ENCODE measurements at regions not wholly inside any gene's neighbourhood (a gene's known extent, or its start where the extent isn't known, plus 50 kb on each side); places are given as distances from the start of the nearest gene placed in this dataset.

GRCh38 chr5:33023649-33024048 is 312.5 kb downstream of the NPR3 start:
- no peak for DNase-seq

GRCh38 chr5:33032271-33033070 is 321.4 kb downstream of the NPR3 start:
- H3K4me1 Mint-ChIP-seq = no peaks in the 10 kb centered on the region

More at GRCh38 chr5:33023649-33024048, 312.5 kb downstream of the NPR3 start:
- POLR2A ChIA-PET = no interaction called here
- H3K4me3 Mint-ChIP-seq = no peak overlapping the region
- no peak overlapping the region for H3K27ac Mint-ChIP-seq
- H3K9me3 Mint-ChIP-seq = peaks cover 0 to 12% (median 2%) of the 10 kb centered on the region in 9 donors
- no peaks in the 10 kb centered on the region for H3K27me3 Mint-ChIP-seq
- ATAC-seq = no peak
- H3K36me3 Mint-ChIP-seq = no peaks in the 10 kb centered on the region
- H3K4me1 Mint-ChIP-seq = no peaks in the 10 kb centered on the region

GRCh38 chr5:33033516-33033915 is 322.4 kb downstream of the NPR3 start:
- Mint-ChIP-seq H3K4me3 (no peak overlapping the region), H3K4me1 (no peaks in the 10 kb centered on the region), H3K36me3 (no peaks in the 10 kb centered on the region), H3K27me3 (no peaks in the 10 kb centered on the region), H3K27ac (no peak overlapping the region), H3K9me3 (peaks cover 0 to 22% (median 2%) of the 10 kb centered on the region in 9 donors)
- DNase-seq (no peak), ATAC-seq (no peak)
- POLR2A ChIA-PET = no interaction called here

More at GRCh38 chr5:33032271-33033070, 321.4 kb downstream of the NPR3 start:
- H3K36me3 Mint-ChIP-seq = no peaks in the 10 kb centered on the region
- DNase-seq = no peak
- no peak overlapping the region for H3K27ac Mint-ChIP-seq
- POLR2A ChIA-PET = no interaction called here
- H3K27me3 Mint-ChIP-seq = no peaks in the 10 kb centered on the region
- no peak overlapping the region for H3K4me3 Mint-ChIP-seq
- no peak for ATAC-seq
- peaks cover 0 to 24% (median 2%) of the 10 kb centered on the region in 9 donors for H3K9me3 Mint-ChIP-seq

GRCh38 chr5:33034777-33035176 is 323.7 kb downstream of the NPR3 start:
- peaks cover 0 to 21% (median 3%) of the 10 kb centered on the region in 9 donors for H3K9me3 Mint-ChIP-seq
- POLR2A ChIA-PET = no interaction called here
- H3K36me3 Mint-ChIP-seq = no peaks in the 10 kb centered on the region
- no peaks in the 10 kb centered on the region for H3K27me3 Mint-ChIP-seq
- DNase-seq = no peak
- no peak overlapping the region for H3K27ac Mint-ChIP-seq
- no peak overlapping the region for H3K4me3 Mint-ChIP-seq
- H3K4me1 Mint-ChIP-seq = no peaks in the 10 kb centered on the region
- no peak for ATAC-seq

GRCh38 chr5:33035851-33036527 is 324.9 kb downstream of the NPR3 start:
- no peak overlapping the region for H3K27ac Mint-ChIP-seq
- DNase-seq = no peak
- H3K9me3 Mint-ChIP-seq = peaks cover 0 to 18% (median 3%) of the 10 kb centered on the region in 9 donors
- H3K27me3 Mint-ChIP-seq = no peaks in the 10 kb centered on the region
- no peaks in the 10 kb centered on the region for H3K36me3 Mint-ChIP-seq
- H3K4me1 Mint-ChIP-seq = no peaks in the 10 kb centered on the region
- ATAC-seq = no peak
- H3K4me3 Mint-ChIP-seq = no peak overlapping the region
- POLR2A ChIA-PET = no interaction called here

- H3K4me3 Mint-ChIP-seq = no peak overlapping the region
- no peaks in the 10 kb centered on the region for H3K4me1 Mint-ChIP-seq
- H3K27ac Mint-ChIP-seq = no peak overlapping the region
- POLR2A ChIA-PET = no interaction called here
- no peak for ATAC-seq
- no peaks in the 10 kb centered on the region for H3K27me3 Mint-ChIP-seq
- DNase-seq = no peak
- H3K9me3 Mint-ChIP-seq = peaks cover 0 to 18% (median 3%) of the 10 kb centered on the region in 9 donors
- H3K36me3 Mint-ChIP-seq = no peaks in the 10 kb centered on the region
These were observed 326.0 kb downstream of the NPR3 start for GRCh38 chr5:33037076-33037475.

- no peak overlapping the region for H3K4me3 Mint-ChIP-seq
- no peaks in the 10 kb centered on the region for H3K36me3 Mint-ChIP-seq
- H3K9me3 Mint-ChIP-seq = peaks cover 0 to 24% (median 7%) of the 10 kb centered on the region in 9 donors
- no peaks in the 10 kb centered on the region for H3K4me1 Mint-ChIP-seq
- POLR2A ChIA-PET = no interaction called here
- H3K27me3 Mint-ChIP-seq = no peaks in the 10 kb centered on the region
- DNase-seq (no peak), ATAC-seq (no peak)
- no peak overlapping the region for H3K27ac Mint-ChIP-seq
These were observed 330.5 kb downstream of the NPR3 start for GRCh38 chr5:33041586-33041985.

GRCh38 chr5:33043343-33043997 is 332.3 kb downstream of the NPR3 start:
- no peak overlapping the region for H3K4me3 Mint-ChIP-seq
- H3K27me3 Mint-ChIP-seq = no peaks in the 10 kb centered on the region
- peaks cover 0 to 24% (median 4%) of the 10 kb centered on the region in 9 donors for H3K9me3 Mint-ChIP-seq
- H3K36me3 Mint-ChIP-seq = no peaks in the 10 kb centered on the region
- H3K27ac Mint-ChIP-seq = no peak overlapping the region
- DNase-seq = no peak
- no peaks in the 10 kb centered on the region for H3K4me1 Mint-ChIP-seq
- no peak for ATAC-seq
- POLR2A ChIA-PET = no interaction called here

- H3K36me3 Mint-ChIP-seq = no peaks in the 10 kb centered on the region
- no peaks in the 10 kb centered on the region for H3K4me1 Mint-ChIP-seq
These were observed 335.0 kb downstream of the NPR3 start for GRCh38 chr5:33046091-33046490.

GRCh38 chr5:33048315-33048714 is 337.2 kb downstream of the NPR3 start:
- POLR2A ChIA-PET = no interaction called here
- no peaks in the 10 kb centered on the region for H3K4me1 Mint-ChIP-seq
- H3K36me3 Mint-ChIP-seq = no peaks in the 10 kb centered on the region
- no peak overlapping the region for H3K4me3 Mint-ChIP-seq
- DNase-seq = no peak
- no peak for ATAC-seq
- H3K27ac Mint-ChIP-seq = no peak overlapping the region
- H3K27me3 Mint-ChIP-seq = no peaks in the 10 kb centered on the region
- H3K9me3 Mint-ChIP-seq = peaks cover 0 to 23% (median 3%) of the 10 kb centered on the region in 9 donors

More at GRCh38 chr5:33046091-33046490, 335.0 kb downstream of the NPR3 start:
- ATAC-seq (no peak), DNase-seq (no peak)
- Mint-ChIP-seq H3K27me3 (no peaks in the 10 kb centered on the region), H3K4me3 (no peak overlapping the region), H3K9me3 (peaks cover 0 to 24% (median 3%) of the 10 kb centered on the region in 9 donors), H3K27ac (no peak overlapping the region)
- POLR2A ChIA-PET = no interaction called here

GRCh38 chr5:33049298-33049697 is 338.2 kb downstream of the NPR3 start:
- no peaks in the 10 kb centered on the region for H3K27me3 Mint-ChIP-seq
- H3K27ac Mint-ChIP-seq = no peak overlapping the region
- POLR2A ChIA-PET = no interaction called here
- ATAC-seq = no peak
- no peak for DNase-seq
- peaks cover 0 to 25% (median 7%) of the 10 kb centered on the region in 9 donors for H3K9me3 Mint-ChIP-seq
- H3K4me3 Mint-ChIP-seq = no peak overlapping the region
- peaks cover 0 to 6% (median 0%) of the 10 kb centered on the region in 3 donors for H3K36me3 Mint-ChIP-seq
- H3K4me1 Mint-ChIP-seq = no peaks in the 10 kb centered on the region

GRCh38 chr5:33049842-33050241 is 338.7 kb downstream of the NPR3 start:
- H3K36me3 Mint-ChIP-seq = peaks cover 0 to 6% (median 0%) of the 10 kb centered on the region in 3 donors
- DNase-seq = no peak
- H3K27ac Mint-ChIP-seq = no peak overlapping the region
- no peak for ATAC-seq
- H3K4me1 Mint-ChIP-seq = no peaks in the 10 kb centered on the region
- H3K9me3 Mint-ChIP-seq = peaks cover 0 to 22% (median 7%) of the 10 kb centered on the region in 9 donors
- H3K27me3 Mint-ChIP-seq = no peaks in the 10 kb centered on the region
- POLR2A ChIA-PET = no interaction called here
- no peak overlapping the region for H3K4me3 Mint-ChIP-seq

- H3K36me3 Mint-ChIP-seq = peaks cover 0 to 14% (median 0%) of the 10 kb centered on the region in 3 donors
- peaks cover 0 to 24% (median 13%) of the 10 kb centered on the region in 9 donors for H3K9me3 Mint-ChIP-seq
- POLR2A ChIA-PET = no interaction called here
- H3K27me3 Mint-ChIP-seq = no peaks in the 10 kb centered on the region
- no peak for ATAC-seq
- no peak for DNase-seq
- H3K27ac Mint-ChIP-seq = no peak overlapping the region
- H3K4me1 Mint-ChIP-seq = no peaks in the 10 kb centered on the region
- H3K4me3 Mint-ChIP-seq = no peak overlapping the region
These were observed 348.0 kb downstream of the NPR3 start for GRCh38 chr5:33059081-33059480.
